HG03565 (cell line): ENCODE measurements at regions not wholly inside any gene's neighbourhood (a gene's known extent, or its start where the extent isn't known, plus 50 kb on each side); places are given as distances from the start of the nearest gene placed in this dataset.

ENCODE experiments used
- ATAC-seq: cut with Tn5 transposase; IDR thresholded peaks from one replicate; pipeline ENCODE4 v1.9.1; 2021; ENCODE audit warnings: mild to moderate bottlenecking, moderate library complexity; ENCODE audit not compliant: unreplicated experiment

- ATAC-seq, result no peak
Measured at GRCh38 chr1:96338622-96339021, 383.0 kb upstream of the PTBP2 start.

- no peak for ATAC-seq
Measured at GRCh38 chr1:96340686-96341085, 380.9 kb upstream of the PTBP2 start.

DNA sequence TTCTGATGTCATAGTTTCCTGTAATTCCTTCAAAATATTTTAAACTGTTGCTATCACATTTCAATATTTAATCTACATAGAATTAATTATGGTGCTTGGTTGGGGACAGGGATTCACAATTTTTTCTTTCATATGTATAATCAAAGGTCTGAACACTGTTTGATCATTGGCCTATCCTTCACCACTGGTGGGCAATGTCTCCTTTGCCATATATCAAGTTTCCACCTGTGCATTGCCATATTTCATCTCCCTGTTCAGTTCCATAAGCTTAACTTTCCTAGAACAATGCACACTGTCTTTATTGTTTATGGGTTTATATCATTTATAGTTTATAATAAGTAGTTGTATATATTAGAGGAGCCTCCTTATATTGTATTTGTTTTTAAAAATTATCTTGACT lies 374.9 kb upstream of the PTBP2 start:
- ATAC-seq, result no peak

DNA sequence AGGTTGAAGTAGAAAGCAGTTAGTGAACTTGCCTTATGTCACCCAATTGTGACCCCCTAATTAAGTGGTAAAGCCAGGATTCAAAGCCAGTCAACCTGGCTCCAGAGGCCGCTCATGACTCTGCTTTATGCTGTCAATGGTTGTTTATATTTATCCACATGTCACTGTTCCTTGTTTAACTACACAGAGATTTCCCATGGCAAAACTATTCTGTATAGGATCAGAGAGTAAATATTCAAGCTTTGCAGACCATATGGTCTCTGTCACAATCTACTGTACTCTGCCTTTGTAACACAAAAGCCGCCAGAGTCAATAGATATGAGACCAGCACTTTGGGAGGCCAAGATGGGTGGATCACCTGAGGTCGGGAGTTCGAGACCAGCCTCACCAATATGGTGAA lies 371.7 kb upstream of the PTBP2 start:
- no peak for ATAC-seq

- ATAC-seq, result no peak
Measured at GRCh38 chr1:96352733-96353132, 368.9 kb upstream of the PTBP2 start.

DNA sequence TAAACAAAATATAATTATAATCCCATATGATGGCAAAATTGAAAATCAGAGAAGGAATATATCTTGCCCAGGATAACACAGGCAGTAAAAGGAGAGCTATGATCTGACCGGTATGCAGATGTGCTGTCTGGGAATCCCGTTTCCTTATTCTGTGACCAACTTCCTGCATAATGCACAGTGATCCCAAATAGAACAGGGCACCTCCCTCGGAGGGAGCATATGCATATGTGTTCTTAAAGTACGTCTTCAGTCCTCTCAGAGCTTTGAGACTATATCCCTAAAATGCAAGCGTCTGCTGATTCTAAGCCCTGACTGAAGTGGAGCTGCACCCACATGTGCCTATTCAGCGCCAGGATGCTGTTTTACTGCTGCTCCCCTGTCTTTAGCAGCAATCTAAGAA lies 366.1 kb upstream of the PTBP2 start:
- ATAC-seq, result no peak

GRCh38 chr1:96355961-96356360 lies 365.6 kb upstream of the PTBP2 start:
- ATAC-seq, result no peak

DNA sequence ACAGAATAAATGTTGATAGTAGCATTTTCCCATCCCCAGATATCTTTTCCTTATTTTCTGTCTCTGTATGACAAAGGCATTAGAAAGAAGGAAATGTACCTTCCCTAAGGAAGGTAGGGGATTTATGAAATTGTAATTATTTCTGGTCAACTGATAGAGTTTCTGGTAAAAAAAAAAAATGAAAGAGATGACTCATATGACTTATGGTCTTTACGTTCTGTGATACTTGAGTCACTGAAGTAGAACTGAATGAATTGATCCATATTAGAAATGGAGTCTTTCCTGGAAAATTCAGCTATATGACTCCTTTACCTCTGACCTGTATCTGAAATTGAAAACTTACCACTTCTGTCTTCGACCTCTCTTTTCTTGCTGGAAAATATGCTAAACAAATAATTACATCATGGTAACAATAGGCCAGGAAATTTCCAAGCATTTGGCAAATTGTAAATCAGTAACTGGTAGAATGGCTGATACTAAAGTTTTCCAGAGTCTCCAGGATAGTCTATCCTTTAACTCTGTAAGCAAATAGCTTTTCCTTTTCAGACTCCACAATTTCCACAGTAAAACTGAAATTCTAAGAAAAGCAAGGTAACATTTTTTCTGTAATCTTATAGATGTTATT lies 364.3 kb upstream of the PTBP2 start:
- no peak for ATAC-seq

DNA sequence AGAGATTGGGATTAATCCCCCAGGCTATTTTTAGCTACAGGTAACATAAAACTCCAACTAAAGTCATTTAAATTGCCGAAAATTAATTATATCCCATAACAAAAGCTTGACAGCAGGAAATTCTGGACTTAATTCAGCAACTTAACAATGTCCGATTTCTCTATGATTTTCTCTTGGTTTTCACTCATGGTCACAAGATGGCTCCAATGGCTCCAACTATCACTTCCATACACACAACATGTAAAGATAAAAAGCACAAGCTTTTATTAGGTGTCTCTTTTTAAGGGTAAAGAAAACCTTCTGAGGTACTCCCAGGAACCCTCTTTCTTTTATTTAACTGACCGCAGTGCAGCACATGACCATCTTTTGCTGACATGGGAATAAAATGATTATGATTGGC lies 363.5 kb upstream of the PTBP2 start:
- no peak for ATAC-seq

- no peak for ATAC-seq
Measured at GRCh38 chr1:96360036-96360795, 361.4 kb upstream of the PTBP2 start.

DNA sequence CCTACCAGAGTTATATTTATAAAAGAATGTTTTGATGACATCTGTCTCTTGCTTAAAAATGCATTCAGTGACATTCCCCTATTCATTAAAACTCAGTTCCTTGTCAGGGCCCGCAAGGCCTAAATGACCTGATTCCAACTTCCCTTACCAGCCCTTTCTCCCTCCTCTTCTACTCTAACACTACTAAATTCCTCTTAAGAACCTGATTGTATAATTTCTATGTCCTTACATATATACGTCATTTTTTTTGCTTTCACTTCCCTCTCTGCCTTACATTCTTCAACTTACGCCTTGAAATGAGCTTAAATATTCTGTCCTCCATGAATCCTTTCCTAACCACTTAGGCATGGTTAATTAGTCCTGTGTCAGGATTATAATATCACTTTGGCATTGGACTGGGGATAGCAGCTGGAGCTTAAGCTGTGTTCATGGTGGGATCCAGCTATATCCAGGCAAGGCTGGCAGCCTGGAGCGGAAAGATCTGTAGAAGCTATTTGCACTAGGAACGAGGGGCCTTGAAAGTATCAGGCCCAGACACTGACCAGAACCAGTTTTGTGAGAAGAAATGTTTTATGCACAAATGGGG lies 360.2 kb upstream of the PTBP2 start:
- no peak for ATAC-seq

DNA sequence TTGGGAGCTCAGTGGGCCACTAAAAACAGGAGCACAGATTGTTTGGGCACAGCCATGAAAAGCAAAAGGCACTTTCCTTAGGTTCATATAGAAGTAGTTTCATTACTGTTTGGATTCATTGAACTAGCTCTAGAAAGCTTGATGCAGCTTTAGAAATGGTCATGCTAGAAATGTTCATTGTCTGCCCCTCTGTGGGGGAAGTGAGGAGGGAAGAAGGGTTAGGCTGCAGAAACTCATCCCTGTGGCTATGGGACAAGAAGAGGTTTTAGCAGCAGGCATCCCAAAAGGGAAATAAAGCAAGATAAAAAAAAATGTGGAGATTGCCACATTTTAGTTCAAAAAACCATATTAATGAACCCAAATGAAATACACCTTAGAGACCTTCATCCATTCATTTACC lies 359.6 kb upstream of the PTBP2 start:
- no peak for ATAC-seq

GRCh38 chr1:96362623-96363022 lies 359.0 kb upstream of the PTBP2 start:
- ATAC-seq, result peak; percentile 85

GRCh38 chr1:96363826-96364225 lies 357.8 kb upstream of the PTBP2 start:
- no peak for ATAC-seq

GRCh38 chr1:96364576-96364975 lies 357.0 kb upstream of the PTBP2 start:
- ATAC-seq, result no peak

- no peak for ATAC-seq
Measured at GRCh38 chr1:96365076-96365475, 356.5 kb upstream of the PTBP2 start.

- ATAC-seq, result no peak
Measured at GRCh38 chr1:96365596-96366390, 355.8 kb upstream of the PTBP2 start.

DNA sequence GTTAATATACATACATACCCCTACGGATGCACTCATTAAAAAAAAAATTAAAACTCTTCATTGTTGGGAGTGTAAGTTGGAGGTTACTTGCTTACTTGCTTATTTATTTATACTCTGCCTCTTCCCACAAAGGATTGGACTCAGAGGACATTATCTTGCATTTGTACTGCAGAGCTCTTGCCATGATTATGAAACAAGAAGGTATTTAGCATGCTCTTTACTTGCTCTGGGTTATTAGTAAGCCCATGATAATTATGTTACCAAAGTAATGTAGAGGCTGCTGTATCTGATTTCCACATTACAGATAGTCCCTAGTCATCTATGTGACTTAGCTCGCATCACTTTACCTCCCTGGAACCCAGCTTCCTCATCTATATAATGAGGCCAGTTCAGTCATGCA lies 355.1 kb upstream of the PTBP2 start:
- ATAC-seq, result no peak

- ATAC-seq, result no peak
Measured at GRCh38 chr1:96367791-96368190, 353.8 kb upstream of the PTBP2 start.

DNA sequence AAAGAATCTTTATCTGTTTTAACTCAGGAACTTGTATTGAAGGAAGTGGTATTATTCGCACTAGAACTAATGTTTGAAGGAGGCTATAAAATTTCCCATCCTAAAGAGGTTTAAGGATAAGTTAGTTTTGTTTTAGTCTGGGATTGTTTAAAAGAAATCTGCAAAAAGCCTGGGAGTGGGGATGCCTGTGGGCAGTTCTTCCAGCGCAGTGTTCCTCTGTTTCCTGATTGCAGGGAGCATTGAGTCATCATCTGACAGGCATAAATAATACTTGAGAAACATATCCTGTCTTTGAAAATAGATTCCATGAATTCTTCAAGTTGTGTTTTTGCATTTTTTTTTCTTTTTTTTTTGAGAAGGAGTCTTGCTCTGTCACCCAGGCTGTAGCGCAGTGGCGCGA lies 350.8 kb upstream of the PTBP2 start:
- ATAC-seq, result no peak

GRCh38 chr1:96372881-96373280 lies 348.7 kb upstream of the PTBP2 start:
- no peak for ATAC-seq
